ENCODE measurements at regions not wholly inside any gene's neighbourhood (a gene's known extent, or its start where the extent isn't known, plus 50 kb on each side); places are given as distances from the start of the nearest gene placed in this dataset.

DNA sequence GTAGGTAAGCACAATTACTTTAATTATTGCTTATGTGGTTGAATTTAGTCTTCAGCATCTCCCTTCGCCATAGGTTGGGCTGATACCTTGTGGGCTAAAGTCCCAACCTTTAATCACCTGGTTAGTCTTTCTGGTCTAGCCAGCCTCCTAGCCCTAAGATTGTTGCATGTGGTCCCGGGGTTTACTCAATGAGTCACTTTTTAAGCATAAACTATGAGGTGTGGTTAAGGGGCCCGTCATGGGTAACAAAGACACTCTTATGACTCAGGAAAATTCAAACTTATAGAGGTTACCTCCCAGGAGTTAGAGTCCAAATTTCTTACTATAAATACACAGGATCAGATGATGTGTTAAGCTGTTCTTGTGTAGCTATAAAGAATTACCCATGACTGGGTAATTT is 841.6 kb downstream of the TRIB2 start (continued):
- TF ChIP-seq, protein P1, sequence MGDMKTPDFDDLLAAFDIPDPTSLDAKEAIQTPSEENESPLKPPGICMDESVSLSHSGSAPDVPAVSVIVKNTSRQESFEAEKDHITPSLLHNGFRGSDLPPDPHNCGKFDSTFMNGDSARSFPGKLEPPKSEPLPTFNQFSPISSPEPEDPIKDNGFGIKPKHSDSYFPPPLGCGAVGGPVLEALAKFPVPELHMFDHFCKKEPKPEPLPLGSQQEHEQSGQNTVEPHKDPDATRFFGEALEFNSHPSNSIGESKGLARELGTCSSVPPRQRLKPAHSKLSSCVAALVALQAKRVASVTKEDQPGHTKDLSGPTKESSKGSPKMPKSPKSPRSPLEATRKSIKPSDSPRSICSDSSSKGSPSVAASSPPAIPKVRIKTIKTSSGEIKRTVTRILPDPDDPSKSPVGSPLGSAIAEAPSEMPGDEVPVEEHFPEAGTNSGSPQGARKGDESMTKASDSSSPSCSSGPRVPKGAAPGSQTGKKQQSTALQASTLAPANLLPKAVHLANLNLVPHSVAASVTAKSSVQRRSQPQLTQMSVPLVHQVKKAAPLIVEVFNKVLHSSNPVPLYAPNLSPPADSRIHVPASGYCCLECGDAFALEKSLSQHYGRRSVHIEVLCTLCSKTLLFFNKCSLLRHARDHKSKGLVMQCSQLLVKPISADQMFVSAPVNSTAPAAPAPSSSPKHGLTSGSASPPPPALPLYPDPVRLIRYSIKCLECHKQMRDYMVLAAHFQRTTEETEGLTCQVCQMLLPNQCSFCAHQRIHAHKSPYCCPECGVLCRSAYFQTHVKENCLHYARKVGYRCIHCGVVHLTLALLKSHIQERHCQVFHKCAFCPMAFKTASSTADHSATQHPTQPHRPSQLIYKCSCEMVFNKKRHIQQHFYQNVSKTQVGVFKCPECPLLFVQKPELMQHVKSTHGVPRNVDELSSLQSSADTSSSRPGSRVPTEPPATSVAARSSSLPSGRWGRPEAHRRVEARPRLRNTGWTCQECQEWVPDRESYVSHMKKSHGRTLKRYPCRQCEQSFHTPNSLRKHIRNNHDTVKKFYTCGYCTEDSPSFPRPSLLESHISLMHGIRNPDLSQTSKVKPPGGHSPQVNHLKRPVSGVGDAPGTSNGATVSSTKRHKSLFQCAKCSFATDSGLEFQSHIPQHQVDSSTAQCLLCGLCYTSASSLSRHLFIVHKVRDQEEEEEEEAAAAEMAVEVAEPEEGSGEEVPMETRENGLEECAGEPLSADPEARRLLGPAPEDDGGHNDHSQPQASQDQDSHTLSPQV (IDR thresholded peaks at IDR 0.05): no peak
- TF ChIP-seq, protein P2, sequence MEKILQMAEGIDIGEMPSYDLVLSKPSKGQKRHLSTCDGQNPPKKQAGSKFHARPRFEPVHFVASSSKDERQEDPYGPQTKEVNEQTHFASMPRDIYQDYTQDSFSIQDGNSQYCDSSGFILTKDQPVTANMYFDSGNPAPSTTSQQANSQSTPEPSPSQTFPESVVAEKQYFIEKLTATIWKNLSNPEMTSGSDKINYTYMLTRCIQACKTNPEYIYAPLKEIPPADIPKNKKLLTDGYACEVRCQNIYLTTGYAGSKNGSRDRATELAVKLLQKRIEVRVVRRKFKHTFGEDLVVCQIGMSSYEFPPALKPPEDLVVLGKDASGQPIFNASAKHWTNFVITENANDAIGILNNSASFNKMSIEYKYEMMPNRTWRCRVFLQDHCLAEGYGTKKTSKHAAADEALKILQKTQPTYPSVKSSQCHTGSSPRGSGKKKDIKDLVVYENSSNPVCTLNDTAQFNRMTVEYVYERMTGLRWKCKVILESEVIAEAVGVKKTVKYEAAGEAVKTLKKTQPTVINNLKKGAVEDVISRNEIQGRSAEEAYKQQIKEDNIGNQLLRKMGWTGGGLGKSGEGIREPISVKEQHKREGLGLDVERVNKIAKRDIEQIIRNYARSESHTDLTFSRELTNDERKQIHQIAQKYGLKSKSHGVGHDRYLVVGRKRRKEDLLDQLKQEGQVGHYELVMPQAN (conservative IDR thresholded peaks at IDR 0.05): no peak
- TF ChIP-seq CBX5 (IDR thresholded peaks at IDR 0.05; ENCODE audit: low read depth): no peak
- no peak for TF ChIP-seq EZH2 (IDR thresholded peaks at IDR 0.05; ENCODE audit: borderline replicate concordance, control insufficient read depth, low read depth, low read length)
- no peak for TF ChIP-seq ZZZ3 (IDR thresholded peaks at IDR 0.05; ENCODE audit: control insufficient read depth, insufficient read length, low read depth)
- no peak for TF ChIP-seq GATAD2B (conservative IDR thresholded peaks at IDR 0.05; ENCODE audit: low read depth)
- no peak for TF ChIP-seq SMC3 (IDR thresholded peaks at IDR 0.05; ENCODE audit: borderline replicate concordance, low read length)
- TF ChIP-seq HDGF (IDR thresholded peaks at IDR 0.05): no peak
- no peak for TF ChIP-seq POLR2AphosphoS5 (IDR thresholded peaks at IDR 0.05; ENCODE audit: low read length)
- no peak for TF ChIP-seq STAT3 (IDR thresholded peaks at IDR 0.05; ENCODE audit: low read depth, low read length)
- no peak for TF ChIP-seq SMAD5 (IDR thresholded peaks at IDR 0.05; ENCODE audit: low read depth)
- no peak for TF ChIP-seq ZNF217 (IDR thresholded peaks at IDR 0.05)
- TF ChIP-seq KLF5 (IDR thresholded peaks at IDR 0.05; ENCODE audit: partially characterized antibody): no peak
- no peak for TF ChIP-seq NR2C2 (IDR thresholded peaks at IDR 0.05; ENCODE audit: borderline replicate concordance, control insufficient read depth, insufficient read length, low read depth)
- TF ChIP-seq NR2C1 (IDR thresholded peaks at IDR 0.05): no peak
- no peak; the same call in 1 of the 2 replicates for TF ChIP-seq ZBED1 (IDR thresholded peaks at IDR 0.05; ENCODE audit: borderline replicate concordance)
- TF ChIP-seq SPI1 (IDR thresholded peaks at IDR 0.05; ENCODE audit: borderline replicate concordance, insufficient read depth, low read depth, low read length): no peak
- no peak for TF ChIP-seq NBN (IDR thresholded peaks at IDR 0.05)
- TF ChIP-seq CBX3 (IDR thresholded peaks at IDR 0.05; ENCODE audit: borderline replicate concordance, low read depth): no peak
- no peak for TF ChIP-seq FOS (IDR thresholded peaks at IDR 0.05; ENCODE audit: borderline replicate concordance, extremely low read depth, insufficient read length)
- TF ChIP-seq CHD2 (IDR thresholded peaks at IDR 0.05; ENCODE audit: borderline replicate concordance, low read depth, low read length): no peak
- TF ChIP-seq, protein P3, sequence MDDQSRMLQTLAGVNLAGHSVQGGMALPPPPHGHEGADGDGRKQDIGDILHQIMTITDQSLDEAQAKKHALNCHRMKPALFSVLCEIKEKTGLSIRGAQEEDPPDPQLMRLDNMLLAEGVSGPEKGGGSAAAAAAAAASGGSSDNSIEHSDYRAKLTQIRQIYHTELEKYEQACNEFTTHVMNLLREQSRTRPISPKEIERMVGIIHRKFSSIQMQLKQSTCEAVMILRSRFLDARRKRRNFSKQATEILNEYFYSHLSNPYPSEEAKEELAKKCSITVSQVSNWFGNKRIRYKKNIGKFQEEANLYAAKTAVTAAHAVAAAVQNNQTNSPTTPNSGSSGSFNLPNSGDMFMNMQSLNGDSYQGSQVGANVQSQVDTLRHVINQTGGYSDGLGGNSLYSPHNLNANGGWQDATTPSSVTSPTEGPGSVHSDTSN (IDR thresholded peaks at IDR 0.05; ENCODE audit: insufficient replicate concordance, low read depth, low read length): no peak
- TF ChIP-seq YBX1 (IDR thresholded peaks at IDR 0.05): no peak
- TF ChIP-seq, protein P4, sequence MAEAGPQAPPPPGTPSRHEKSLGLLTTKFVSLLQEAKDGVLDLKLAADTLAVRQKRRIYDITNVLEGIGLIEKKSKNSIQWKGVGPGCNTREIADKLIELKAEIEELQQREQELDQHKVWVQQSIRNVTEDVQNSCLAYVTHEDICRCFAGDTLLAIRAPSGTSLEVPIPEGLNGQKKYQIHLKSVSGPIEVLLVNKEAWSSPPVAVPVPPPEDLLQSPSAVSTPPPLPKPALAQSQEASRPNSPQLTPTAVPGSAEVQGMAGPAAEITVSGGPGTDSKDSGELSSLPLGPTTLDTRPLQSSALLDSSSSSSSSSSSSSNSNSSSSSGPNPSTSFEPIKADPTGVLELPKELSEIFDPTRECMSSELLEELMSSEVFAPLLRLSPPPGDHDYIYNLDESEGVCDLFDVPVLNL (IDR thresholded peaks at IDR 0.05; ENCODE audit: low read depth, low read length): no peak
- no peak for TF ChIP-seq ESRRA (IDR thresholded peaks at IDR 0.05; ENCODE audit: low read length)
